ENCODE measurements at regions not wholly inside any gene's neighbourhood (a gene's known extent, or its start where the extent isn't known, plus 50 kb on each side); places are given as distances from the start of the nearest gene placed in this dataset.
"Not testable (repeated sequence)": the region's sequence is repeated elsewhere in the genome, so short reads cannot be mapped to it uniquely, and the experiment has no call there.

DNA sequence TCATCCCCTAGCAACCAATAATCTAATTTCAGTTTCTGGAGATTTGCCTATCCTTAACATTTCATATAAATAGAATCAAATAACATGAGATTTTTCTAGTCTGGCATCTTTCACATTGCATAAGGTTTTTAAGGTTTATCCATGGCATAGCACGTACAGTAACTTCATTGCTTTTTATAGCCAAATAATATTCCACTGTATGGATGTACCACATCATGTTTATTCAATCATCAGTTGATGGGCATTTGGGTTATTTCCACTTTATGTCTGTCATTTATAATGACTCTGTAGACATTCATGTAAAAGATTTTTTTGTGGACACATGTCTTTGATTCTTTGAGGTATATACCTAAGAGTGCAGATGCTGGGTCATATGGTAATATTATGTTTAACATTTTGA, 1052.6 kb downstream of the DNAJB9 start:
- DNase-seq (ENCODE audit: extremely low spot score in 2 of 2): no peak
- TF ChIP-seq POLR2A (IDR thresholded peaks at IDR 0.05) (no peak), POLR2AphosphoS5 (IDR thresholded peaks at IDR 0.05; ENCODE audit: insufficient read depth in 1 of 2, low read depth in 1 of 2) (no peak), CTCF (IDR thresholded peaks at IDR 0.05) (no peak)
- no peak overlapping the region for H3K27ac ChIP-seq
- intact Hi-C loops (cut with DNase I): no loop called here
- H3K4me1 ChIP-seq: no peaks in the 10 kb centered on the region
- H3K27me3 ChIP-seq: no peaks in the 10 kb centered on the region
- no peaks in the 10 kb centered on the region for H3K9me3 ChIP-seq
- H3K36me3 ChIP-seq: no peaks in the 10 kb centered on the region
- no peak overlapping the region for H3K4me3 ChIP-seq

GRCh38 chr7:109632890-109633289, 1063.2 kb downstream of the DNAJB9 start:
- H3K4me1 ChIP-seq; H3K36me3 ChIP-seq; H3K27ac ChIP-seq; intact Hi-C loops (cut with DNase I); H3K9me3 ChIP-seq; H3K27me3 ChIP-seq; DNase-seq (ENCODE audit: extremely low spot score in 2 of 2); H3K4me3 ChIP-seq: not testable (repeated sequence)

GRCh38 chr7:109635374-109635773, 1065.7 kb downstream of the DNAJB9 start:
- H3K27ac ChIP-seq: no peak overlapping the region
- intact Hi-C loops (cut with DNase I): no loop called here
- DNase-seq (ENCODE audit: extremely low spot score in 2 of 2): no peak
- no peaks in the 10 kb centered on the region for H3K4me1 ChIP-seq
- no peak for TF ChIP-seq POLR2AphosphoS5 (IDR thresholded peaks at IDR 0.05; ENCODE audit: insufficient read depth in 1 of 2, low read depth in 1 of 2)
- H3K4me3 ChIP-seq: no peak overlapping the region
- no peaks in the 10 kb centered on the region for H3K9me3 ChIP-seq
- no peaks in the 10 kb centered on the region for H3K27me3 ChIP-seq
- H3K36me3 ChIP-seq: no peaks in the 10 kb centered on the region

GRCh38 chr7:109637428-109637990, 1067.8 kb downstream of the DNAJB9 start:
- TF ChIP-seq POLR2AphosphoS5 (IDR thresholded peaks at IDR 0.05; ENCODE audit: insufficient read depth in 1 of 2, low read depth in 1 of 2) (no peak), POLR2A (IDR thresholded peaks at IDR 0.05) (no peak), CTCF (IDR thresholded peaks at IDR 0.05) (no peak)
- Histone ChIP-seq H3K27ac (no peak overlapping the region), H3K4me1 (no peaks in the 10 kb centered on the region), H3K4me3 (no peak overlapping the region), H3K9me3 (no peaks in the 10 kb centered on the region), H3K27me3 (no peaks in the 10 kb centered on the region), H3K36me3 (no peaks in the 10 kb centered on the region)
- DNase-seq (ENCODE audit: extremely low spot score in 2 of 2): no peak
- intact Hi-C loops (cut with DNase I): no loop called here

- TF ChIP-seq POLR2AphosphoS5 (IDR thresholded peaks at IDR 0.05; ENCODE audit: insufficient read depth in 1 of 2, low read depth in 1 of 2) (no peak), CTCF (IDR thresholded peaks at IDR 0.05) (no peak), POLR2A (IDR thresholded peaks at IDR 0.05) (no peak)
- no peaks in the 10 kb centered on the region for H3K36me3 ChIP-seq
Observed at GRCh38 chr7:109638321-109638720, 1068.6 kb downstream of the DNAJB9 start.

GRCh38 chr7:109639561-109639960, 1069.9 kb downstream of the DNAJB9 start:
- DNase-seq (ENCODE audit: extremely low spot score in 2 of 2): no peak
- H3K27me3 ChIP-seq: no peaks in the 10 kb centered on the region
- intact Hi-C loops (cut with DNase I): no loop called here
- H3K9me3 ChIP-seq: no peaks in the 10 kb centered on the region
- no peaks in the 10 kb centered on the region for H3K36me3 ChIP-seq
- H3K27ac ChIP-seq: no peak overlapping the region
- TF ChIP-seq POLR2AphosphoS5 (IDR thresholded peaks at IDR 0.05; ENCODE audit: insufficient read depth in 1 of 2, low read depth in 1 of 2) (no peak), POLR2A (IDR thresholded peaks at IDR 0.05) (no peak), CTCF (IDR thresholded peaks at IDR 0.05) (no peak)
- H3K4me3 ChIP-seq: no peak overlapping the region
- H3K4me1 ChIP-seq: no peaks in the 10 kb centered on the region

More at GRCh38 chr7:109638321-109638720, 1068.6 kb downstream of the DNAJB9 start:
- no peaks in the 10 kb centered on the region for H3K4me1 ChIP-seq
- H3K9me3 ChIP-seq: no peaks in the 10 kb centered on the region
- H3K27ac ChIP-seq: no peak overlapping the region
- no peaks in the 10 kb centered on the region for H3K27me3 ChIP-seq
- H3K4me3 ChIP-seq: no peak overlapping the region
- intact Hi-C loops (cut with DNase I): no loop called here
- DNase-seq (ENCODE audit: extremely low spot score in 2 of 2): no peak
